K562 (cell line): ENCODE measurements at regions not wholly inside any gene's neighbourhood (a gene's known extent, or its start where the extent isn't known, plus 50 kb on each side); places are given as distances from the start of the nearest gene placed in this dataset.

Experiments
- ATAC-seq: fragments of 200-7000 bp; cut with Tn5 transposase; 3 replicates; pipeline ENCODE4 v1.9.1; 2020; ENCODE audit warnings: moderate library complexity
- BruUV-seq: library from RNA; stranded (reverse); fragments of 400-500 nt; replicated peaks from 2 replicates; lab custom pipeline; 2021; lab: Mats Ljungman, UMichigan
- CTCF ChIA-PET: fragments of 300-600 bp; formaldehyde crosslinking; extraction: SDS; loops from one replicate; lab custom pipeline; 2021; ENCODE audit warnings: low intra/inter-chr PET ratio; lab: Yijun Ruan, JAX
- POLR2A ChIA-PET: fragments of 300-600, 350-650 bp; sonication (Branson Sonifier 250); formaldehyde crosslinking; extraction: SDS; loops from one replicate; lab custom pipeline; 2021; ENCODE audit warnings: antibody characterized with exemption, inconsistent platforms; lab: Yijun Ruan, JAX
- DNase-seq, 4 experiments: peaks; one replicate each; pipeline versions ENCODE4 v3.0.0 to v3.0.0-alpha.2; 2011 to 2018; ENCODE audit warnings: low spot score in 3 of 4, mixed read lengths in 3 of 4; ENCODE audit errors: extremely low read depth in 1 of 4
- FAIRE-seq: peaks from 2 replicates; lab custom pipeline; 2011; peaks lifted over from hg19 to GRCh38; lab: Jason Lieb, UNC
- H2AFZ ChIP-seq: 2 replicates; pipeline ENCODE4 v1.6.0; 2011; ENCODE audit warnings: low read depth, low read length, control low read depth, inconsistent platforms
- H3K27ac ChIP-seq: fragments of 200-600 bp; 3 replicates; pipeline ENCODE4 v1.8.0; 2011; ENCODE audit warnings: low read depth, mild to moderate bottlenecking, control low read depth, inconsistent platforms, low read length, moderate library complexity, mixed read lengths; ENCODE audit errors: extremely low read depth
- H3K27me3 ChIP-seq, 2 experiments: fragments of 300-600 bp in 1 of 2; 2 replicates in 1 of 2; 3 replicates in 1 of 2; pipeline versions ENCODE4 v1.6.0 to v1.8.0; 2011; ENCODE audit warnings: inconsistent platforms in 2 of 2, low read length in 2 of 2, mild to moderate bottlenecking in 1 of 2, mixed read lengths in 1 of 2, moderate library complexity in 1 of 2; ENCODE audit not compliant: control insufficient read depth in 2 of 2, insufficient read depth in 2 of 2
- H3K36me3 ChIP-seq: fragments of 300-600 bp; 3 replicates; pipeline ENCODE4 v1.8.0; 2011; ENCODE audit warnings: mild to moderate bottlenecking, low read length, inconsistent platforms; ENCODE audit not compliant: control insufficient read depth, insufficient read depth
- H3K4me1 ChIP-seq, 2 experiments: fragments of 200-600 bp in 1 of 2; replicated peaks in 1 of 2; 2 replicates in 1 of 2; 3 replicates in 1 of 2; pipeline versions ENCODE4 v1.5.1 to v1.8.0; 2011; ENCODE audit warnings: inconsistent platforms in 2 of 2, low read length in 2 of 2, mild to moderate bottlenecking in 1 of 2, mixed read lengths in 1 of 2, moderate library complexity in 1 of 2; ENCODE audit not compliant: control insufficient read depth in 2 of 2, insufficient read depth in 2 of 2
- H3K4me2 ChIP-seq: 2 replicates; pipeline ENCODE4 v1.6.1; 2011; ENCODE audit warnings: low read length, control low read depth, inconsistent platforms, mixed read lengths; ENCODE audit not compliant: insufficient read depth
- H3K4me3 ChIP-seq: fragments of 200-600 bp; sonication (generic), shearing (Covaris generic); 2 replicates; pipeline ENCODE4 v1.5.1; 2016; ENCODE audit warnings: control low read depth, inconsistent platforms
- H3K79me2 ChIP-seq: fragments of 200-600 bp; 3 replicates; pipeline ENCODE4 v1.8.0; 2011; ENCODE audit warnings: low read length, inconsistent platforms; ENCODE audit not compliant: control insufficient read depth, insufficient read depth
- H3K9ac ChIP-seq, 2 experiments: 2 replicates each; pipeline versions ENCODE4 v1.6.0 to v1.6.1; 2011; ENCODE audit warnings: low read depth in 2 of 2, low read length in 2 of 2, control low read depth in 1 of 2, inconsistent platforms in 1 of 2, mild to moderate bottlenecking in 1 of 2, mixed read lengths in 1 of 2; ENCODE audit not compliant: insufficient read depth in 1 of 2
- H3K9me1 ChIP-seq: one replicate; pipeline ENCODE4 v1.6.0; 2011; ENCODE audit warnings: inconsistent platforms, mild to moderate bottlenecking, low read length, moderate library complexity; ENCODE audit not compliant: control insufficient read depth, insufficient read depth
- H3K9me3 ChIP-seq: replicated peaks from 2 replicates; pipeline ENCODE4 v1.5.1; 2011; ENCODE audit warnings: low read depth, low read length, inconsistent platforms; ENCODE audit not compliant: control insufficient read depth, insufficient read depth
- H4K20me1 ChIP-seq: replicated peaks from 2 replicates; pipeline ENCODE4 v1.6.1; 2011; ENCODE audit warnings: low read length, inconsistent platforms, mixed read lengths; ENCODE audit not compliant: control insufficient read depth, insufficient read depth
- ARID3B ChIP-seq: fragments of 250-450 bp; sonication (Bioruptor Pico); IDR thresholded peaks from 2 replicates; pipeline ENCODE4 v1.4.0; 2020; ENCODE audit warnings: borderline replicate concordance
- BCL6 ChIP-seq: fragments of 250-450 bp; sonication (Bioruptor Pico); IDR thresholded peaks from 2 replicates; pipeline ENCODE4 v1.4.0; 2020
- CREB5 ChIP-seq: fragments of 250-450 bp; sonication (Bioruptor Pico); IDR thresholded peaks from 2 replicates; pipeline ENCODE4 v1.5.0; 2020; ENCODE audit warnings: mild to moderate bottlenecking
- KDM2B ChIP-seq: fragments of 250-450 bp; sonication (Bioruptor Pico); IDR thresholded peaks from 2 replicates; pipeline ENCODE4 v1.8.0; 2021; ENCODE audit warnings: mild to moderate bottlenecking, moderate library complexity
- SPI1 ChIP-seq: IDR thresholded peaks from 2 replicates; pipeline ENCODE4 v1.6.1; 2011; ENCODE audit warnings: low read depth, low read length, control low read depth, borderline replicate concordance
- U2AF1 ChIP-seq: fragments of 200-400 bp; formaldehyde crosslinking; optimal IDR thresholded peaks from 2 replicates; pipeline ENCODE3; 2017; ENCODE audit warnings: mild to moderate bottlenecking, low read depth, low read length, moderate library complexity
- USF1 ChIP-seq: sonication (generic); formaldehyde crosslinking; IDR thresholded peaks from 2 replicates; pipeline ENCODE4 v1.9.0; 2022; ENCODE audit warnings: mild to moderate bottlenecking, missing genetic modification reagents
- ZBTB11 ChIP-seq, 3 experiments: fragments of 200-800 bp in 1 of 3; fragments of 250-450 bp in 1 of 3; fragments of 450-650 bp in 1 of 3; sonication (Bioruptor Pico) in 1 of 3; sonication (Bioruptor generic) in 1 of 3; formaldehyde crosslinking in 1 of 3; IDR thresholded peaks; 2 replicates each; pipeline versions ENCODE4 v1.6.1 to v1.8.0; 2016 to 2022; ENCODE audit warnings: mild to moderate bottlenecking in 2 of 3, missing genetic modification characterization in 2 of 3, missing compliant biosample characterization in 1 of 3, moderate library complexity in 1 of 3
- ZBTB34 ChIP-seq: fragments of 250-450 bp; sonication (Bioruptor Pico); IDR thresholded peaks from 2 replicates; pipeline ENCODE4 v1.8.0; 2021; ENCODE audit warnings: mild to moderate bottlenecking, moderate library complexity
- ZNF124 ChIP-seq: sonication (generic); formaldehyde crosslinking; IDR thresholded peaks from 2 replicates; pipeline ENCODE4 v1.8.1; 2022; ENCODE audit warnings: missing genetic modification reagents
- ZNF511 ChIP-seq: sonication (generic); formaldehyde crosslinking; IDR thresholded peaks from 2 replicates; pipeline ENCODE4 v1.8.0; 2022; ENCODE audit warnings: mild to moderate bottlenecking, missing genetic modification reagents
- ZNF75A ChIP-seq: fragments of 450-650 bp; formaldehyde crosslinking; IDR thresholded peaks from 2 replicates; pipeline ENCODE4 v1.4.0; 2020; ENCODE audit warnings: mild to moderate bottlenecking
- ZNF76 ChIP-seq: fragments of 250-450 bp; sonication (Bioruptor Pico); IDR thresholded peaks from 2 replicates; pipeline ENCODE4 v1.4.0; 2020; ENCODE audit warnings: mild to moderate bottlenecking, moderate library complexity, borderline replicate concordance
- ZSCAN32 ChIP-seq: fragments of 450-650 bp; formaldehyde crosslinking; IDR thresholded peaks from 2 replicates; pipeline ENCODE4 v1.4.0; 2020; ENCODE audit warnings: mild to moderate bottlenecking, moderate library complexity
- WGBS: fragments of 100-300 bp; shearing (Covaris generic); methylation state at CpG from one replicate; pipeline ENCODE4 v1.1.6; 2016; ENCODE audit warnings: low coverage, mixed read lengths; ENCODE audit not compliant: insufficient coverage; ENCODE audit errors: missing lambda C conversion rate; 5-methylcytosine and 5-hydroxymethylcytosine counted together
- in situ Hi-C: fragments of 300-500 bp; cut with MboI; formaldehyde crosslinking; loops from 4 replicates; pipeline ENCODE4 v1.15.0; 2018; ENCODE audit warnings: inconsistent platforms, mixed read lengths
- intact Hi-C: fragments of 100-400 bp; cut with micrococcal nuclease; formaldehyde crosslinking; loops from 2 replicates; pipeline ENCODE4 v1.14.2; 2022

GRCh38 chr2:39490586-39490985 lies 53.5 kb upstream of the MAP4K3 start:
- CTCF ChIA-PET, result no interaction called here
- intact Hi-C loops (loop anchor here (5.0 kb wide), 1 partner anchor 53 kb away; the partner anchor contains the start of gene MAP4K3), in situ Hi-C loops (no loop called here)
- TF ChIP-seq ZNF511, result no peak
- no peak for TF ChIP-seq USF1
- TF ChIP-seq KDM2B, result no peak
- TF ChIP-seq ZBTB11 (CRISPR knock-in tag; IDR thresholded peaks at IDR 0.05), result no peak
- no peak for TF ChIP-seq ZNF124 (CRISPR knock-in tag)
- no peak for TF ChIP-seq U2AF1
- TF ChIP-seq BCL6 (CRISPR knock-in tag), result no peak
- no peak for TF ChIP-seq SPI1
- no peak for TF ChIP-seq ARID3B (CRISPR knock-in tag)
- no peak for TF ChIP-seq ZBTB34
- TF ChIP-seq CREB5 (CRISPR knock-in tag), result no peak
- TF ChIP-seq ZSCAN32 (CRISPR knock-in tag), result no peak
- no peak for TF ChIP-seq ZNF75A (CRISPR knock-in tag)
- no peak for TF ChIP-seq ZNF76 (CRISPR knock-in tag)

More at GRCh38 chr2:39490586-39490985, 53.5 kb upstream of the MAP4K3 start:
- FAIRE-seq (no peak), ATAC-seq (no peak), DNase-seq (no peak)
- WGBS, result 80% methylated on average over 4 of the region's 4 CpGs
- Histone ChIP-seq H3K79me2 (no peaks in the 10 kb centered on the region), H3K9ac (no peak overlapping the region), H3K27ac (no peak overlapping the region), H4K20me1 (no peaks in the 10 kb centered on the region), H3K9me3 (no peaks in the 10 kb centered on the region), H3K9me1 (no peaks in the 10 kb centered on the region), H3K4me2 (no peak overlapping the region), H3K4me1 (peaks cover 0 to 10% of the 10 kb centered on the region in 2 experiments; a peak in 2 of 5 replicates), H3K4me3 (no peak overlapping the region), H3K27me3 (no peaks in the 10 kb centered on the region), H3K36me3 (no peaks in the 10 kb centered on the region), H2AFZ (no peak overlapping the region)
- no TSS peak for BruUV-seq
- POLR2A ChIA-PET, result no interaction called here
